Stimulated activated naive CD4-positive, alpha-beta T cell (primary cell): ENCODE measurements at regions not wholly inside any gene's neighbourhood (a gene's known extent, or its start where the extent isn't known, plus 50 kb on each side); places are given as distances from the start of the nearest gene placed in this dataset.

Source experiments
- DNase-seq, 6 experiments: peaks; one replicate each; lab custom pipeline; 2025; lab: John Stamatoyannopoulos, UW

DNA sequence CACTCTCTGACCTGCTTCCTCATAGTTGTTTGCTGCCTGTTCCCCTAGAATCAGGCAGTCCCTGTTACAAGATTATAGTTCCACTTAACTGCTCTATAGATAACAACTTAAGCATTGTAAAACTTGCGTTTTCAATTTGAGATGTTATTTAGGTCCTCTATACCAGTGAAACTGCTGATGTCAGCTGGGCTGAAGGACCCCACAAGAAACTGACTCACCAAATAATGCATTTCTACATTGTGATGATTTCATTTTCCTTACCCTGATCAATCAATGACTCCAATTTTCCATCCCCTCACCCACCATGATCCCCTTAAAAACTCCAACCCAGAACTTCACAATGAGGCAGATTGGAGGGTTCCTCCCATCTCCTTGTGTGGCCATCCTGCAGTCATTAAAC is 280.7 kb downstream of the SLITRK1 start:
- DNase-seq: no peak

DNA sequence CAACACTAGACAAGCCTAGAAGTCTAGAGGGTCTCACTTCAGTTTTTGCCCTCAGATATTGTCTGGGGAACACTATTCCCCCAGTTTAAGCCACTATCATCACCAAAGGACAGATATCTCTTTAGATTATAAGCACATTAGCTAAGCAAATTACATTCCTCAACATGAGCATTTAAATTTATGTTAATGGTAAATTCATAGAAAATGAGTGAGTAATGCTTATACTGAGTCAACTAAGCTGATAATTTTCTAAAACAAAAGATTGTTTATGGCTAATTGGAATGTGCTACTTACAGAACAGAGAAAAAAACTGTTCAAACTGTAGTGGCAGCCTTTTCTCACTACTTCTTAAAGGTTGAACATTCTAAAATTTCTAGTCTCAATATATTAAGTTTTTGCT is 290.2 kb downstream of the SLITRK1 start:
- no peak for DNase-seq

DNA sequence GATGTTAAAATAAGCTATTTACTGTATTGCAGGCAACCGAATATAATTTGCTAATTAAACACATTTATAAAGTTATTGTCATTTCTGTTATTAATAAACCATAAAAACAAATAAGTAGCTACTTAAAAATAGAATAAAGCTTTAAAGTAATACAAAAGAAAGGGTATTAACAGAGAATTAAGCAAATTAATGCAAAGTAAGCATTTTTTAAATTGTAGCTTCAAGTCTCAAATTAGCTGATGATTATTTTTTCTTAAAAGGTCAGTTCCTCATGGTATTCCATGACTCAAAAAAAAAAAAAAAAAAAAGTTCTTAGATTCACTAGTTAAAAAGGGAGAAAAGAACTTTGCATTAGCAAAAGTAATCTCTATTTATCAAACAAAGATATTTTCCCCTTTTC is 292.5 kb downstream of the SLITRK1 start:
- DNase-seq: no peak

DNA sequence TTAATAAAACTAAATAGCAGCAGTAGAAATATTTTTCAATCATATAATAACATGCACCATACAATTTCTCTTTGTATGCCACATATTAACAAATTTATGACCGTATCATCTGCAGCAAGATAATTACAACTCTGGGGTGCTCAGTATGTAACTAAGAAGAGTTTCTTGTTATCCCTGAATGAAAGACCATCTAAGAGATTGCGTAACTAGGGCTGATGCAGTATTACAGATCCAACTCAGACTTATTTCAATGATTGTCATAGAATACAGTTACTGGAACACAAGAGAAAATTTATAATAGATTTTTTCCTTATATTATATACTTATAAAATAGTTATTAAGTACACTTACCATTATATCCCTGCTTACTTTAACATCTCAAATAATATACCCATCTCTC is 305.1 kb downstream of the SLITRK1 start:
- DNase-seq: no peak

- DNase-seq: no peak
These were observed 314.3 kb downstream of the SLITRK1 start for GRCh38 chr13:83568019-83568418.

DNA sequence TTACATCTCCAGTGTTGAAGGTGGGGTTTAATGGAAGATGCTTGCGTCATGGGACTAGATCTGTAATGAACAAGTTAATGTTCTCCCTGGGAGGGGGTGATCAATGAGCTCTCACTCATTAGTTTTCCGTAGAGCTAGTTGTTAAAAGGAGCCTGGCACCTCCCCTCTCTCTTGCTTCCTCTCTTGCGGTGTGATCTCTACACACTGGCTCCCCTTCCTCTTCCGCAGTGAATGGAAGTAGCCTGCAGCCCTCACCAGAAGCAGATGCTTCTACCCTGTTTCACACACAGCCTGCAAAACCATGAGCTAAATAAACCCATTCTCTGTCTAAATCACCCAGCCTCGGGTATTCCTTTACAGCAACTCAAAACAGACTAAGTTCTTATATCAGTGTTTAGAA is 318.8 kb downstream of the SLITRK1 start:
- no peak for DNase-seq

GRCh38 chr13:83557845-83558244 is 324.4 kb downstream of the SLITRK1 start:
- DNase-seq: no peak

DNA sequence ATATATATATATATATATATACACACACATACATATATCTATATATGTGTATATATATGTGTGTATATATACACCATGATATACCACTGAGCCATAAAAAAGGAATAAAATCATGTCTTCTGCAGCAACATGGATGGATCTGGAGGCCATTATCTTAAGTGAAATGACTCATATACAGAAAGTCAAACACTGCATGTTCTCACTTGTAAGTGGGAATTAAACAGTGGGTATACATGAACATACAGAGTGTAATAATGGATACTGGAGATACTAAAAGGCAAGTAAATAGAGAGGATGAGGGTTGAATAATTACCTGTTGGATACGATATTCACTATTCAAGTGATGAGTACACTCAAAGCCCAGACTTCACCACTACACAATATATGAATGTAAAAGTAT is 332.6 kb downstream of the SLITRK1 start:
- DNase-seq: no peak

DNA sequence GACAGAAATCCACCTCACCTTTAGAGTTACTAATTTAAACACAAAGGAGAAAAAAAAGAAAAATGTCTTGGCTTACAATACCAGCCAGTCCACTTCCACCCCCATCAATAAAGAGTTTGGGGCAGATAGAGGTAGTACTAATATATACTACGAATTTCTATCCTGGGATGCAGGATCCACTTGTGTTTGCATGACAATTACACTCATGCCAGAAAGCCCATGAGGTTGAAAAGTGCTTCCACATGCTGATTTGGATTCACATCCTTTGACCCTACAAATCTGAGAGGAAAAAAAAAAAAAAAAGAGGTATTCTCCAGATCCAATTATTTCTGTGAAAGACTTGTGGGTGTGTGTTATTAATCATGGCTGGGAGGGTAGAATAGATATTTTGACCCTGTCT is 335.2 kb downstream of the SLITRK1 start:
- DNase-seq: no peak

- DNase-seq: no peak
These were observed 335.8 kb downstream of the SLITRK1 start for GRCh38 chr13:83546476-83546875.

GRCh38 chr13:83538636-83539035 is 343.6 kb downstream of the SLITRK1 start:
- DNase-seq: no peak

- DNase-seq: no peak
These were observed 345.3 kb downstream of the SLITRK1 start for GRCh38 chr13:83536941-83537340.

- no peak for DNase-seq
These were observed 346.1 kb downstream of the SLITRK1 start for GRCh38 chr13:83536153-83536552.

- no peak for DNase-seq
These were observed 349.5 kb downstream of the SLITRK1 start for GRCh38 chr13:83532809-83533208.

DNA sequence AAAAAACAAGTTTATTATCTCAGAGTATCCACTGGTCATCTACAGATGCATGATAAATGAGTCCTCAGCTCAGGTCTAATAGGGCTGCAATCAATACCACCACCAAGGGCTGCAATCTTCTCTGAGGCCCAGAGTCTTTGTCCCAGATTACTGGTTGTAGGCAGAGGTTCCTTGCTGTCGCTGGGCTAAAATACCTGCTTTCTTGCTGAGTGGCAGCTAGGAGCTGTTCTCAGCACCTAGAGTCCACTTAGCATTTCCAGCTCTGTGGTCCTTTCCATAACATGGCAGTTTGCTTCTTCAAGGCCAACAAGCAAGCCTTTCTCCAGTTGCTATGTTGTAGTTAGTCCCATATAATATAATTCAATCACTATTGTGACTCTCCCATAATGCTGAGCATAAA is 351.3 kb downstream of the SLITRK1 start:
- DNase-seq: no peak

DNA sequence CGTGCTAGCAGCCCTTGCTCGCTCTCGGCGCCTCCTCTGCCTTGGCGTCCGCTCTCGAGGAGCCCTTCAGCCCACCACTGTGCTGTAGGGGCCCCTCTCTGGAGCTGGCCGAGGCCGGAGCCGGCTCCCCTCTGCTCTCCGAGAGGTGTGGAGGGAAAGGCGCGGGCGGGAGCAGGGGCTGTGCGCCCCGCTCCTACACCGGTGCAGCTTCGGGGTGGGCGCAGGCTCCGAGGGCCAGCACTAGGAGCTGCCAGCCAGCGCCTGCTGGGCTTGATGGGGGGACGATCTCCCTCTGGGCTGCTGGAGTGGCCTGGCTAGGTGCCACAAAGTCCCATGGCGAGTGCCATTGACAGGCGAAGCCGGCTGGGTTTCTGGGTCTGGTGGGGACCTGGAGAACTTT is 365.5 kb downstream of the SLITRK1 start:
- no peak for DNase-seq

DNA sequence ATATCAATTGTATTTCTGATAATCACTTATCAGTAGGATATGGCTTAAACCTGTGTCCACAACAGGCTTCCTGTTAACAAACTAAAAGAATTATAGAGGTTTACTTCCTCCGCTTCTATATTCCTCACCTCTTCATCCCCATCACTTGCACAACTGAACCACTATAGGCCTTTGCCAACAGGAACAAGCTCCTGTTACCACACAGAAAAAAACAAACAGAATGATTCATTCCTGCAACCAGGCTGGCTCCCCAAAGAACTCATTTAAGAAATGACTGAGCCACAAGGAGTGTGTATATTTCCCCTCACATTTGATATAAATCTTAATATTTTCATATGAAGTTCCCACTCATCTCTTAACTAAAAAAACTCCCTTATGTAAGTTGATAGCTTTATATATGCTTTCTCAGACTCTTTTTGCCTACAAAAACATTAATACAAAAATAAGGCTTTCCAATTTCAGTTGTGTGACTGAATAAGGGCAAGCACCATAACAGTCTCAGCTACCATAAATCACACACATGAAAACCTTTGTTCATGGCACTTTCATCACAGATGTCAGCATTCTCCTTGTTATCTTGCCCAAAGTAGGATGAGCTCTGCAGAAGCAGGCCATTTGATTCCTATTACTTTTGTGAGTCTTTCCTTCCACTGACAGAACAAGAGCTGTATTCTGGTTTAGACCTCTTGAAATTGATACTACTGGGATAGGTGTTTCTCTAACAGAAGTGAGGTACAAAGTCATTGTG is 366.8 kb downstream of the SLITRK1 start:
- no peak for DNase-seq

DNA sequence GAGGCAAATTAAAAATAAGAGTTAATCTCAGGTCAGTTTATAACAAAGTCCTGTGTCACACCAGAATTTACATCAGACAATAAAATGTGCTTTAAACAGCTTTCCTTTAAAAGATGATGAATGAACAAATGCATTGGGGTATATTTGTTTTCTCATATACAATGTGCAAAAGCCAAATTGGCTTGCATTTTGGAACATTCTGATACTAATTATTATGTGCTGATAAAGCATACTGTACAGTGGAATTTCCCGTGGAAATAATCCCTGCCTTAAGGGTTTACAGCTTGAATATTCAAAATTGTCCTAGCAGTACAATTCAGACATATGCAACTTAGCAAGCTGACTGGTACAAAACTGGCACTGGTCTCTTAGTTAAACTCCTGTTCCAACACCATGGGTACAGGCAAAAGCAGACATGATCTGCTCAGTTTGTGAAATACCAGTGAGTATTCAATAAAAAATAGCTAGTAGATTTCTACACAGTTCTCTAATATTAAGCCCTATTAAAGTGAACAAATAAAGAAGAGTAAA is 373.4 kb downstream of the SLITRK1 start:
- DNase-seq: no peak

DNA sequence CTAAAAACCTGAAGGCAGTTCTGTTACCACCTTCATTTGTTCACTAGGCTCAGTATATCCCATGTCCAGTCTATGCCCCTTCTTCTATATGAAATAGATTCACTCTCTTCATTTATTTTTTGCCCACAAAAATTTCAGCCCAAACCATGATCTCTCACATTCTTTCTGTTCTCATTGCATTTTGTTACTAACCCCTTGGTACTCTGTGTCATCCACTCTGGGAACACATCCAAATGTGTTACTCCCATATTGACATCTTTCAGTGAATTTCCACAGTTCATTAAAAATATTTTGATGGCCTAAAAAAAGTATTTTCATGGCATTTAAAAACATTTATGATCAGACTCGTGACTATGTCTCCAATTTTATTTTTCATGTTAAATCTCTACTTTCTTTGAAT is 378.9 kb downstream of the SLITRK1 start:
- DNase-seq: no peak

DNA sequence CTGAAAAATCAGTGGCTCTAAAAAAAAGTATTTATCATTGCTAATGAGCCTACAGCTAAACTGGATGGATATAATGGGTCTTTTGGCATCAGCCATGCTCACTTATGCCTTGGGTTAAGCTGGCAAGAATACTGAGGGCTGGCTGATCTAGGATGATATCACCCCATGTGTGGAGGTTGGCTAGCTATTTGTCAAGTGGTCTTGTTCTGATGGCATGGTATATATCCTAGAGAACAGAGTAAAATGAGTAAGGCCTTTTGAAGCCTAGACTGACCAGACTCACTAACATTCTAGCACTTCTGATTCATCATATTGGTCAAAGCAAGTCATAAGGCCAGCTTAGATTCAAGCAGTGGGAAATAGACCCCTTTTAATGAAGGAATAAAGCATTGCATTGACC is 383.0 kb downstream of the SLITRK1 start:
- no peak for DNase-seq

- DNase-seq: no peak
These were observed 383.6 kb downstream of the SLITRK1 start for GRCh38 chr13:83498481-83499190.

DNA sequence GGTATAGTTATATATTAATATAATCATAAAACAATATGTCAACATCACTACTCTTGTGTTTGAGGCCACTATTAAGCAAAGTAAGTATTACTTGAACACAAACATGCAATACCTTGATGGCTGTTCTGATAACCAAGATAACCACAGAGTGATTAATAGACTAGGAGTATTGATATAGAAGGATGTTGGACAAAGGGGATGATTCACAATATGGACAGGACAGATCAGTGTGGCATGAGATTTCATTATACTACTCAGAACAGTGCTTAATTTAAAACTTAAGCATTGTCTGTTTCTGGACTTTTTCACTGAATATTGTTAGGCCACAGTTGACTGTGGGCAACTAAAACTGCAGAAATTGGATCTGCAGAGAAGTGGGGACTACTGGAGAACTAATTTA is 384.2 kb downstream of the SLITRK1 start:
- DNase-seq: no peak

DNA sequence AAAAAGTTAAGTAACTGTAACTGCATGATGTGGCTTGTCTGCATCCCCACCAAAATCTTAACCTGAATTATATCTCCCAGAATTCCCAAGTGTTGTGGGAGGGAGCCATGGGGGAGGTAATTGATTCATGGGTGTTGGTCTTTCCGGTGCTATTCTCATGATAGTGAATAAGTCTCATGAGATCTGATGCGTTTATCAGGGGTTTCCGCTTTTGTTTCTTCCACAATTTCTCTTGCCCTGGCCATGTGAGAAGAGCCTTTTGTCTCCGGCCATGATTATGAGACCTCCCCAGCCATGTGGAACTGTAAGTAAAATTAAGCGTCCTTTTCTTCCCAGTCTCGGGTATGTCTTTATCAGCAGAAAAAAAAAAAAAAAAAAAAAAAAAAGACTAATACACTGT is 385.8 kb downstream of the SLITRK1 start:
- DNase-seq: no peak

- DNase-seq: no peak
These were observed 397.2 kb downstream of the SLITRK1 start for GRCh38 chr13:83485101-83485500.
